AG04449 (cell line): ENCODE measurements at regions not wholly inside any gene's neighbourhood (a gene's known extent, or its start where the extent isn't known, plus 50 kb on each side); places are given as distances from the start of the nearest gene placed in this dataset.

Experiments used
- CTCF ChIA-PET: fragments of 350-600 bp; formaldehyde crosslinking; extraction: SDS; loops from one replicate; lab custom pipeline; 2021; ENCODE audit warnings: antibody characterized with exemption; lab: Yijun Ruan, JAX
- POLR2A ChIA-PET: fragments of 400-600, 350-600 bp; formaldehyde crosslinking; extraction: SDS; loops from one replicate; lab custom pipeline; 2020; ENCODE audit warnings: antibody characterized with exemption, inconsistent platforms; lab: Yijun Ruan, JAX
- DNase-seq: peaks from one replicate; pipeline ENCODE4 v3.0.0-alpha.2; 2010; ENCODE audit warnings: low read depth, low spot score
- H3K4me3 ChIP-seq: 2 replicates; pipeline ENCODE4 v1.5.1; 2011; ENCODE audit warnings: low read depth, mild to moderate bottlenecking, control low read depth, low read length
- TF ChIP-seq, protein P1 (sequence below): IDR thresholded peaks from one replicate; pipeline ENCODE4 v1.5.1; 2011; ENCODE audit warnings: mild to moderate bottlenecking, moderate library complexity, low read length, control low read depth, inconsistent platforms; ENCODE audit not compliant: insufficient read depth; ENCODE audit errors: missing control alignments

DNA sequence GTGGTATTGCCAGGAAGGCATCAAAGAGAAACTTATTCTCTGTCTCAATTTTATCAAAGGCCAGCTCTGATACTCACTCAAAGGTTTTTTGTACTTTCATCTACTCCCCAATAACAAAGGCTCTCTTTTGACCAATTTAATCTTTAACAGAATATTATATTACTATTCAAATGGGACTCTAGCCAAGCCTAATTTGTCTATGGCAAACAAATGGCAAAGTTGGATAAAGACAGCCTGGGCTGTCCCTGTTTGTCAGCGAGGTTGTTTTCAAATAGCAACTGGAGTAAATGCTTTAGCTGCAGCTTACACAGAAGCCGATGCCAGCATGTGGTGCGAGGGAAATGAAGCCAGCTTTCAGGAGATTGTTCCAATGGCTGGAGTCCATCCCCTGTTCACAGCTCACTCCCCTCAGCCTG, 80.1 kb upstream of the CTNNA2 start:
- ChIA-PET CTCF (no interaction called here), POLR2A (no interaction called here)
- DNase-seq, result no peak
- TF ChIP-seq, protein P1, sequence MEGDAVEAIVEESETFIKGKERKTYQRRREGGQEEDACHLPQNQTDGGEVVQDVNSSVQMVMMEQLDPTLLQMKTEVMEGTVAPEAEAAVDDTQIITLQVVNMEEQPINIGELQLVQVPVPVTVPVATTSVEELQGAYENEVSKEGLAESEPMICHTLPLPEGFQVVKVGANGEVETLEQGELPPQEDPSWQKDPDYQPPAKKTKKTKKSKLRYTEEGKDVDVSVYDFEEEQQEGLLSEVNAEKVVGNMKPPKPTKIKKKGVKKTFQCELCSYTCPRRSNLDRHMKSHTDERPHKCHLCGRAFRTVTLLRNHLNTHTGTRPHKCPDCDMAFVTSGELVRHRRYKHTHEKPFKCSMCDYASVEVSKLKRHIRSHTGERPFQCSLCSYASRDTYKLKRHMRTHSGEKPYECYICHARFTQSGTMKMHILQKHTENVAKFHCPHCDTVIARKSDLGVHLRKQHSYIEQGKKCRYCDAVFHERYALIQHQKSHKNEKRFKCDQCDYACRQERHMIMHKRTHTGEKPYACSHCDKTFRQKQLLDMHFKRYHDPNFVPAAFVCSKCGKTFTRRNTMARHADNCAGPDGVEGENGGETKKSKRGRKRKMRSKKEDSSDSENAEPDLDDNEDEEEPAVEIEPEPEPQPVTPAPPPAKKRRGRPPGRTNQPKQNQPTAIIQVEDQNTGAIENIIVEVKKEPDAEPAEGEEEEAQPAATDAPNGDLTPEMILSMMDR, result no peak
- no peak overlapping the region for H3K4me3 ChIP-seq

DNA sequence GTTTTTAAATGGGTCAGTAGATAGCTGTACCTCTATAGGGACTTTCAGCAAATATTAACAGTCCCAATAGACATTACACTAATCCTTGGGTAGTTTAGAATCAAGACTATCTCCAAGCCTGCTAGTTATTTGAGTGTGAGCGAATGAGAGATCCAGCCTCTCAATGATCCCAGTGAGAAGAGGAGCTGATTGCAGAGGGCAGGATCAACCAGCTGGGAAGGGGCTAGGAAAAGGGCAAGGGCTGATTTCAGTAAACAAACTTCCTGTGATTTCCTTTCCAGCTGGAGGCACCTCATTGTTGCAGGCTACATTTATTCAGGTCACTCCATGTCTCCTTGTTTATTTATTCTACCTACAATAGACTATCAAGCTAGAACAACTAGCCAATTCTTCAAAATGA, 84.1 kb upstream of the CTNNA2 start:
- POLR2A ChIA-PET, result no interaction called here
- DNase-seq, result no peak
- no peak overlapping the region for H3K4me3 ChIP-seq
- CTCF ChIA-PET, result no interaction called here
- TF ChIP-seq, protein P1, result no peak

DNA sequence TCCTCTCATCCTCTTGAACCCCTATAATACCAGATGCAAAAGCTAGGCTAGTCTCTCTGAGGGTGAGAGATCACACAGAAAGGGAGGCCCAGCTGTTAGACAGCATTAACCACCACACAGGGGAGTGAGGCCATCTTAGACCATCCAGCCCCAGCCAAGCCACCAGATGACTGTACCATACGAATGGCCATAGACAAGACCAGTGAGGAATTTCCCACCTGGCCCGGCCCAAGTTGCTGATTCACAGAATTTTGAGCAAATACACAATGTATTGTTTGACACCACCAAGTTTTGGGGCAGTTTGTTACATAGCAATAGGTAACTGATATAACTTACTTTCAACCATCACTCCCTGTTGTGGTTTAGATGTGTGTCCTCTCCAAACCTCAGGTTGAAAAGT, 98.2 kb upstream of the CTNNA2 start:
- DNase-seq, result no peak
- TF ChIP-seq, protein P1, result no peak
- ChIA-PET CTCF (no interaction called here), POLR2A (no interaction called here)
- H3K4me3 ChIP-seq, result no peak overlapping the region

DNA sequence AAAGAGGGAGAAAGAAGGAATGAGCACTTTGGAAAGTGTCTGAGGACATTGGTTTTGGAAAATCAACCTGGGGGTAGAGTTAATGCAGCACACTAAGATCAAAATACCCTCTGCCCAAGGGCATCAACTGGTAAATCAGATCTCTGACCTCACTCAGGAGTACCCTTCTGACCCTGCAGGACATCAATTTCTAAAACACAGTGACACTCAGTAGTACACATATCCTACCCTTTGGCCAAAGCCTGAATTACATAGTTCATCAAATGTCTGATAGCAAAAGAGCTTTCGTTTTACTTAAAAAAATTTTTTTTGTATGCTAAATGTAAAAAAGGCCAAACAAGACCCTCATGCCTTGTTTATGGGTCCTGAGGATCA, 118.4 kb upstream of the CTNNA2 start:
- TF ChIP-seq, protein P1, result no peak
- no peak overlapping the region for H3K4me3 ChIP-seq
- ChIA-PET POLR2A (no interaction called here), CTCF (no interaction called here)
- DNase-seq, result no peak

DNA sequence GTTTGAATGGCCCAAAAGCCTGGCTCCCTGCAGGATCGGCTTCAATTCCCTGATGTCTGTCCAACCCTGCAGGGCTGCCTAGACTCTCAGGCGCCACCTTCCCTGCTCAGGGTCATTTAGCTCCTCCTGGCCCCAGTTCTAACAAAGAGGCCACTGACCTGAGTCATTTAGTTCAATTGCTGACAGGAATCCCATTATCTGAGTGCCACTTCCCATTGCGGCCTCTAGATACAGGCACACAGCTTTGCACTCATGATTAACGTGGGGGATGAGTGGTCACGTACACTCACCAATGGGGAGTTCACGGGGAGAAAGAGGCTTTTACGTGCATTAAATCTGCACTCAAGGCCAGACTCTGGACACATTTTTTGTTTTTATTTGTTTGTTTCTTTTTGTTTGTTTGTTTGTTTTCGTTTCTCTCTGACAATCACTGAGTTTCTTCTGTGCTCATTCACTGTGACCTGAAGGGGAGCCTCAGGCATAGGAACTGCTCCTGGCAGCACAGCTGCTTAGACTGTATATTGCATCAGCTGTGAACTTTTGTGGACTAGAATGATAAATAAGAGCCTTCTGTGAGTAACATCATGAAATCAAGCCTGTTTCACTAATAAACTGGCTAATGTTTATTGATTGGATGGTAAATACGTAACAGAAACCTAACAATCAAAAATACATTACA, 118.9 kb upstream of the CTNNA2 start:
- no peak for DNase-seq
- TF ChIP-seq, protein P1, result no peak
- ChIA-PET POLR2A (no interaction called here), CTCF (no interaction called here)
- no peak overlapping the region for H3K4me3 ChIP-seq

DNA sequence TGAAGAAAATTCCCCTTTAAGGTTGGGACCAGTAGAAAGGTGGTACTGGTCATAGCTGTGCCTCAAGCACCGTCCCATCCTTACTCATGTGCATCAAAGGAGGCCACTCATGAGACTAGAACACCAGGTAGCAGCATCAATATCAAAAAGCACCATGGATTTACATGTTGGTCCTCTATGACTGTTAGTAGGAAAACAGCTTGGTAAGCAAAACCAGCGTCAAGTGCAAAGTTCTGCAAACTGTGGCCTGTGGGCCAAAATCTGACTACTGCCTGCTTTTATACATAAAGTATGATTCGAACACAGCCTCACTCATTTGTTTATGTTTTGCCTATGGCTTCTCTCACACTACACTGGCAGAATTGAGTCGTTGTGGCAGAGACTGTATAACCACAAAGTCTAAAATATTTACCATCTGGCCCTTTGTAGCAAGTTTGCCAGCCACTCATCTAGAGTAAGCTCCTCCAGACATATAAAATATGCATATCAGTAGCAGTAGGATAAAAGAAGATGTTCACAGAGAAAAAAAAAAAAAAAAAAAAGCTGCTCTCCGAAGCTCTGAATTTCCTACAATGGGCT, 119.7 kb upstream of the CTNNA2 start:
- H3K4me3 ChIP-seq, result no peak overlapping the region
- TF ChIP-seq, protein P1, result no peak
- no peak for DNase-seq
- ChIA-PET POLR2A (no interaction called here), CTCF (no interaction called here)
